GM12878 (cell line): ENCODE measurements at regions not wholly inside any gene's neighbourhood (a gene's known extent, or its start where the extent isn't known, plus 50 kb on each side); places are given as distances from the start of the nearest gene placed in this dataset.

Experiments
- ATAC-seq: fragments of 200-7000 bp; cut with Tn5 transposase; 3 replicates; pipeline ENCODE4 v1.9.1; 2020; ENCODE audit warnings: mild to moderate bottlenecking, moderate library complexity
- BruUV-seq: library from RNA; stranded (reverse); fragments of 400-500 nt; replicated peaks from 2 replicates; lab custom pipeline; 2021; lab: Mats Ljungman, UMichigan
- CTCF ChIA-PET: fragments of 300-600 bp; sonication (Branson Sonifier 250); formaldehyde crosslinking; extraction: SDS; loops from one replicate; lab custom pipeline; 2021; ENCODE audit warnings: inconsistent platforms; lab: Yijun Ruan, JAX
- POLR2A ChIA-PET: fragments of 350-600 bp; formaldehyde crosslinking; extraction: SDS; loops from one replicate; lab custom pipeline; 2021; ENCODE audit warnings: inconsistent platforms; lab: Charles Lee
- RAD21 ChIA-PET: fragments of 300-600 bp; sonication (Branson Sonifier 250); formaldehyde crosslinking; loops from one replicate; lab custom pipeline; 2023; ENCODE audit warnings: antibody characterized with exemption; ENCODE audit not compliant: unreplicated experiment; lab: Charles Lee
- SMC1A ChIA-PET: fragments of 300-600 bp; sonication (Branson Sonifier 250); formaldehyde crosslinking; loops from one replicate; lab custom pipeline; 2023; ENCODE audit not compliant: unreplicated experiment, uncharacterized antibody; lab: Charles Lee
- DNase-seq: peaks from one replicate; pipeline ENCODE4 v3.0.0-alpha.2; 2011; ENCODE audit warnings: low read depth, low spot score
- FAIRE-seq: peaks from 3 replicates; lab custom pipeline; 2011; peaks lifted over from hg19 to GRCh38; lab: Jason Lieb, UNC
- H2AFZ ChIP-seq: 2 replicates; pipeline ENCODE4 v1.6.0; 2011; ENCODE audit warnings: low read depth, low read length, control low read depth; ENCODE audit not compliant: control insufficient read depth
- H3K27ac ChIP-seq: 2 replicates; pipeline ENCODE4 v1.5.1; 2011; ENCODE audit warnings: control low read depth; ENCODE audit not compliant: control insufficient read depth, insufficient read depth
- H3K27me3 ChIP-seq, 2 experiments: replicated peaks in 1 of 2; 2 replicates each; pipeline versions ENCODE4 v1.6.0 to v1.6.1; 2011; ENCODE audit warnings: low read length in 1 of 2; ENCODE audit not compliant: control insufficient read depth in 2 of 2, insufficient read depth in 2 of 2
- H3K36me3 ChIP-seq, 2 experiments: 2 replicates each; pipeline ENCODE4 v1.5.1; 2011; ENCODE audit warnings: low read length in 1 of 2; ENCODE audit not compliant: control insufficient read depth in 2 of 2, insufficient read depth in 2 of 2
- H3K4me1 ChIP-seq: 2 replicates; pipeline ENCODE4 v1.6.1; 2011; ENCODE audit warnings: mild to moderate bottlenecking, low read length, moderate library complexity, mixed read lengths; ENCODE audit not compliant: control insufficient read depth, insufficient read depth
- H3K4me2 ChIP-seq: 2 replicates; pipeline ENCODE4 v1.6.0; 2011; ENCODE audit warnings: control low read depth; ENCODE audit not compliant: control insufficient read depth, insufficient read depth
- H3K4me3 ChIP-seq: fragments of 200-600 bp; sonication (generic); 2 replicates; pipeline ENCODE4 v1.5.1; 2016
- H3K79me2 ChIP-seq: 2 replicates; pipeline ENCODE4 v1.6.0; 2011; ENCODE audit warnings: low read length; ENCODE audit not compliant: control insufficient read depth, insufficient read depth
- H3K9ac ChIP-seq: 2 replicates; pipeline ENCODE4 v1.8.0; 2011; ENCODE audit warnings: low read length, control low read depth, mixed read lengths; ENCODE audit not compliant: control insufficient read depth, insufficient read depth
- H3K9me3 ChIP-seq: replicated peaks from 3 replicates; pipeline ENCODE4 v1.5.1; 2011; ENCODE audit warnings: mild to moderate bottlenecking, low read length; ENCODE audit not compliant: control insufficient read depth, insufficient read depth
- H4K20me1 ChIP-seq: 2 replicates; pipeline ENCODE4 v1.6.0; 2011; ENCODE audit not compliant: control insufficient read depth, insufficient read depth
- BCL3 ChIP-seq: IDR thresholded peaks from 2 replicates; pipeline ENCODE4 v1.6.1; 2011; ENCODE audit warnings: borderline replicate concordance, low read depth, mild to moderate bottlenecking, moderate library complexity, low read length; ENCODE audit not compliant: insufficient read depth, poor library complexity, severe bottlenecking
- BCLAF1 ChIP-seq: fragments of 450-650 bp; IDR thresholded peaks from 2 replicates; pipeline ENCODE4 v1.6.1; 2017; ENCODE audit warnings: antibody characterized with exemption, mild to moderate bottlenecking, moderate library complexity
- ELK1 ChIP-seq: IDR thresholded peaks from 2 replicates; pipeline ENCODE4 v1.6.1; 2012; ENCODE audit warnings: low read depth, low read length, improper control_type of control experiment
- ESRRA ChIP-seq: IDR thresholded peaks from 2 replicates; pipeline ENCODE4 v1.6.1; 2012; ENCODE audit warnings: mild to moderate bottlenecking, low read length, improper control_type of control experiment
- NFXL1 ChIP-seq: fragments of 450-650 bp; IDR thresholded peaks from 2 replicates; pipeline ENCODE4 v1.6.1; 2017; ENCODE audit warnings: antibody characterized with exemption, mild to moderate bottlenecking, borderline replicate concordance
- SRF ChIP-seq, 2 experiments: IDR thresholded peaks; 2 replicates each; pipeline ENCODE4 v1.6.1; 2011; ENCODE audit warnings: low read depth in 2 of 2, low read length in 2 of 2, mild to moderate bottlenecking in 1 of 2, moderate library complexity in 1 of 2
- STAT3 ChIP-seq: IDR thresholded peaks from 2 replicates; pipeline ENCODE4 v1.6.1; 2011; ENCODE audit warnings: low read depth, low read length, improper control_type of control experiment
- YBX1 ChIP-seq: fragments of 450-650 bp; IDR thresholded peaks from 2 replicates; pipeline ENCODE4 v1.6.1; 2016; ENCODE audit warnings: antibody characterized with exemption
- ZBED1 ChIP-seq: IDR thresholded peaks from 2 replicates; pipeline ENCODE4 v1.6.1; 2016; ENCODE audit warnings: borderline replicate concordance
- WGBS: methylation state at CpG from one replicate; pipeline ENCODE4 v1.1.6; 2016; ENCODE audit warnings: low lambda C conversion rate; ENCODE audit not compliant: insufficient replicate concordance, insufficient coverage; ENCODE audit errors: missing lambda C conversion rate; 5-methylcytosine and 5-hydroxymethylcytosine counted together
- in situ Hi-C: fragments of 300-500 bp; cut with MboI; formaldehyde crosslinking; loops from 9 replicates; pipeline ENCODE4 v1.14.3; 2018; ENCODE audit warnings: mixed read lengths
- intact Hi-C: fragments of 100-400 bp; cut with micrococcal nuclease; formaldehyde crosslinking; loops from one replicate; pipeline ENCODE4 v1.14.2; 2022; ENCODE audit not compliant: unreplicated experiment

GRCh38 chr6:145497006-145497405, 238.3 kb downstream of the EPM2A start:
- 25% methylated on average over 2 of the region's 2 CpGs for WGBS

More at GRCh38 chr6:145497006-145497405, 238.3 kb downstream of the EPM2A start:
- Histone ChIP-seq H3K9ac (no peak overlapping the region), H3K9me3 (no peaks in the 10 kb centered on the region; the same call in 2 of the 3 replicates), H3K27ac (no peak overlapping the region), H3K36me3 (no peaks in the 10 kb centered on the region), H2AFZ (no peak overlapping the region), H3K79me2 (no peaks in the 10 kb centered on the region), H3K4me3 (no peak overlapping the region), H3K4me1 (no peaks in the 10 kb centered on the region), H3K4me2 (no peak overlapping the region), H3K27me3 (no peaks in the 10 kb centered on the region; a peak in 1 of 4 replicates), H4K20me1 (no peaks in the 10 kb centered on the region)
- in situ Hi-C loops (no loop called here), intact Hi-C loops (no loop called here)
- ChIA-PET CTCF (interaction anchor here (1.4 kb wide), 1 partner anchor 136 kb away, joined by 5 read pairs; no protein-coding TSS in a partner anchor), RAD21 (no interaction called here), POLR2A (interaction anchor here (0.7 kb wide), 1 partner anchor 14 kb away, joined by 3 read pairs; no protein-coding TSS in a partner anchor), SMC1A (no interaction called here)
- TF ChIP-seq SRF (IDR thresholded peaks at IDR 0.05; ENCODE audit: low read depth in 2 of 2, low read length in 2 of 2) (no peak), ZBED1 (no peak), ELK1 (no peak), YBX1 (no peak), BCL3 (no peak), ESRRA (no peak), STAT3 (no peak), BCLAF1 (no peak), NFXL1 (no peak)
- BruUV-seq: no TSS peak
- FAIRE-seq (no peak), DNase-seq (no peak), ATAC-seq (no peak)
